Neural cell (in vitro differentiated cells): ENCODE measurements at regions not wholly inside any gene's neighbourhood (a gene's known extent, or its start where the extent isn't known, plus 50 kb on each side); places are given as distances from the start of the nearest gene placed in this dataset.

ENCODE experiments used
- H2AFZ ChIP-seq: fragments of 200-600, 300-800 bp; sonication (generic), shearing (Covaris generic); 2 replicates; pipeline ENCODE4 v1.6.0; 2014; ENCODE audit warnings: low read depth, mild to moderate bottlenecking, antibody characterized with exemption, low read length, moderate library complexity
- H3F3A ChIP-seq: fragments of 200-600 bp; shearing (Covaris generic); 2 replicates; pipeline ENCODE4 v1.6.1; 2016; ENCODE audit warnings: mild to moderate bottlenecking, moderate library complexity, mixed read lengths, antibody characterized with exemption, low read length; ENCODE audit not compliant: insufficient read depth, poor library complexity, severe bottlenecking
- H3K27ac ChIP-seq: fragments of 200-600, 300-800 bp; sonication (generic), shearing (Covaris generic); 2 replicates; pipeline ENCODE4 v1.5.1; 2014; ENCODE audit warnings: mild to moderate bottlenecking, low read length, moderate library complexity
- H3K27me3 ChIP-seq: fragments of 300-800, 200-600 bp; sonication (generic), shearing (Covaris generic); 2 replicates; pipeline ENCODE4 v1.6.0; 2014; ENCODE audit warnings: mild to moderate bottlenecking, low read depth, low read length, moderate library complexity; ENCODE audit not compliant: insufficient read depth
- H3K36me3 ChIP-seq: fragments of 300-800, 200-600 bp; sonication (generic), shearing (Covaris generic); 2 replicates; pipeline ENCODE4 v1.5.1; 2014; ENCODE audit warnings: mild to moderate bottlenecking, antibody characterized with exemption, low read length, moderate library complexity; ENCODE audit not compliant: insufficient read depth
- H3K4me2 ChIP-seq: fragments of 300-800, 200-600 bp; sonication (generic), shearing (Covaris generic); 2 replicates; pipeline ENCODE4 v1.6.0; 2014; ENCODE audit warnings: mild to moderate bottlenecking, low read length
- H3K4me3 ChIP-seq: fragments of 300-800, 200-600 bp; sonication (generic), shearing (Covaris generic); 2 replicates; pipeline ENCODE4 v1.5.1; 2014; ENCODE audit warnings: mild to moderate bottlenecking, low read length, moderate library complexity
- H3K79me2 ChIP-seq: fragments of 200-600 bp; shearing (Covaris generic); replicated peaks from 2 replicates; pipeline ENCODE4 v1.6.0; 2014; ENCODE audit warnings: mild to moderate bottlenecking, low read length, moderate library complexity; ENCODE audit not compliant: insufficient read depth
- H3K9ac ChIP-seq: fragments of 300-800, 200-600 bp; sonication (generic), shearing (Covaris generic); 2 replicates; pipeline ENCODE4 v1.6.1; 2016; ENCODE audit warnings: mild to moderate bottlenecking, low read length, mixed read lengths
- H3K9me2 ChIP-seq: fragments of 200-600 bp; shearing (Covaris generic); 2 replicates; pipeline ENCODE4 v1.6.1; 2016; ENCODE audit warnings: mild to moderate bottlenecking, low read length, mixed read lengths; ENCODE audit not compliant: insufficient read depth
- H3K9me3 ChIP-seq: fragments of 200-600, 300-800 bp; sonication (generic), shearing (Covaris generic); 2 replicates; pipeline ENCODE4 v1.6.1; 2016; ENCODE audit warnings: mild to moderate bottlenecking, mixed run types, low read length, moderate library complexity, mixed read lengths
- H4K20me1 ChIP-seq: fragments of 200-600 bp; shearing (Covaris generic); 2 replicates; pipeline ENCODE4 v1.6.1; 2016; ENCODE audit warnings: mild to moderate bottlenecking, mixed run types; ENCODE audit not compliant: insufficient read depth
- EP300 ChIP-seq: fragments of 450-650 bp; conservative IDR thresholded peaks from 2 replicates; pipeline ENCODE4 v1.6.1; 2014; ENCODE audit warnings: antibody characterized with exemption, mild to moderate bottlenecking, moderate library complexity; ENCODE audit not compliant: poor library complexity, severe bottlenecking
- EZH2 ChIP-seq: fragments of 200-600, 300-800 bp; shearing (Covaris generic), sonication (generic); IDR thresholded peaks from 2 replicates; pipeline ENCODE4 v1.6.1; 2014; ENCODE audit warnings: antibody characterized with exemption, low read length, borderline replicate concordance, mild to moderate bottlenecking; ENCODE audit not compliant: insufficient read depth, poor library complexity, severe bottlenecking
- MXI1 ChIP-seq: fragments of 450-650 bp; conservative IDR thresholded peaks from 2 replicates; pipeline ENCODE4 v1.6.1; 2014; ENCODE audit warnings: antibody characterized with exemption, mild to moderate bottlenecking; ENCODE audit not compliant: poor library complexity, severe bottlenecking
- POLR2AphosphoS5 ChIP-seq: IDR thresholded peaks from 2 replicates; pipeline ENCODE4 v1.6.1; 2012
- RAD21 ChIP-seq: fragments of 450-650 bp; conservative IDR thresholded peaks from 2 replicates; pipeline ENCODE4 v1.6.1; 2014; ENCODE audit warnings: antibody characterized with exemption, mild to moderate bottlenecking, moderate library complexity
- SMC3 ChIP-seq: fragments of 450-650 bp; conservative IDR thresholded peaks from 2 replicates; pipeline ENCODE4 v1.6.1; 2014; ENCODE audit warnings: antibody characterized with exemption, mild to moderate bottlenecking, moderate library complexity; ENCODE audit not compliant: poor library complexity
- TAF1 ChIP-seq: IDR thresholded peaks from 2 replicates; pipeline ENCODE4 v1.6.1; 2012; ENCODE audit warnings: low read depth
- TF ChIP-seq, protein P1 (sequence below): fragments of 450-650 bp; IDR thresholded peaks from 2 replicates; pipeline ENCODE4 v1.5.1; 2014; ENCODE audit warnings: antibody characterized with exemption, mild to moderate bottlenecking, moderate library complexity; ENCODE audit not compliant: poor library complexity, severe bottlenecking
- TF ChIP-seq, protein P2 (sequence below): IDR thresholded peaks from 2 replicates; pipeline ENCODE4 v1.6.1; 2012; ENCODE audit warnings: borderline replicate concordance

- no peaks in the 10 kb centered on the region for H3F3A ChIP-seq
- H4K20me1 ChIP-seq, result no peaks in the 10 kb centered on the region
- no peak overlapping the region for H3K9ac ChIP-seq
- H3K79me2 ChIP-seq, result no peaks in the 10 kb centered on the region
- TF ChIP-seq SMC3 (no peak), TAF1 (no peak), EP300 (no peak), RAD21 (no peak), MXI1 (no peak), POLR2AphosphoS5 (no peak), EZH2 (no peak)
- TF ChIP-seq, protein P1, sequence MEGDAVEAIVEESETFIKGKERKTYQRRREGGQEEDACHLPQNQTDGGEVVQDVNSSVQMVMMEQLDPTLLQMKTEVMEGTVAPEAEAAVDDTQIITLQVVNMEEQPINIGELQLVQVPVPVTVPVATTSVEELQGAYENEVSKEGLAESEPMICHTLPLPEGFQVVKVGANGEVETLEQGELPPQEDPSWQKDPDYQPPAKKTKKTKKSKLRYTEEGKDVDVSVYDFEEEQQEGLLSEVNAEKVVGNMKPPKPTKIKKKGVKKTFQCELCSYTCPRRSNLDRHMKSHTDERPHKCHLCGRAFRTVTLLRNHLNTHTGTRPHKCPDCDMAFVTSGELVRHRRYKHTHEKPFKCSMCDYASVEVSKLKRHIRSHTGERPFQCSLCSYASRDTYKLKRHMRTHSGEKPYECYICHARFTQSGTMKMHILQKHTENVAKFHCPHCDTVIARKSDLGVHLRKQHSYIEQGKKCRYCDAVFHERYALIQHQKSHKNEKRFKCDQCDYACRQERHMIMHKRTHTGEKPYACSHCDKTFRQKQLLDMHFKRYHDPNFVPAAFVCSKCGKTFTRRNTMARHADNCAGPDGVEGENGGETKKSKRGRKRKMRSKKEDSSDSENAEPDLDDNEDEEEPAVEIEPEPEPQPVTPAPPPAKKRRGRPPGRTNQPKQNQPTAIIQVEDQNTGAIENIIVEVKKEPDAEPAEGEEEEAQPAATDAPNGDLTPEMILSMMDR, result no peak
- TF ChIP-seq, protein P2, sequence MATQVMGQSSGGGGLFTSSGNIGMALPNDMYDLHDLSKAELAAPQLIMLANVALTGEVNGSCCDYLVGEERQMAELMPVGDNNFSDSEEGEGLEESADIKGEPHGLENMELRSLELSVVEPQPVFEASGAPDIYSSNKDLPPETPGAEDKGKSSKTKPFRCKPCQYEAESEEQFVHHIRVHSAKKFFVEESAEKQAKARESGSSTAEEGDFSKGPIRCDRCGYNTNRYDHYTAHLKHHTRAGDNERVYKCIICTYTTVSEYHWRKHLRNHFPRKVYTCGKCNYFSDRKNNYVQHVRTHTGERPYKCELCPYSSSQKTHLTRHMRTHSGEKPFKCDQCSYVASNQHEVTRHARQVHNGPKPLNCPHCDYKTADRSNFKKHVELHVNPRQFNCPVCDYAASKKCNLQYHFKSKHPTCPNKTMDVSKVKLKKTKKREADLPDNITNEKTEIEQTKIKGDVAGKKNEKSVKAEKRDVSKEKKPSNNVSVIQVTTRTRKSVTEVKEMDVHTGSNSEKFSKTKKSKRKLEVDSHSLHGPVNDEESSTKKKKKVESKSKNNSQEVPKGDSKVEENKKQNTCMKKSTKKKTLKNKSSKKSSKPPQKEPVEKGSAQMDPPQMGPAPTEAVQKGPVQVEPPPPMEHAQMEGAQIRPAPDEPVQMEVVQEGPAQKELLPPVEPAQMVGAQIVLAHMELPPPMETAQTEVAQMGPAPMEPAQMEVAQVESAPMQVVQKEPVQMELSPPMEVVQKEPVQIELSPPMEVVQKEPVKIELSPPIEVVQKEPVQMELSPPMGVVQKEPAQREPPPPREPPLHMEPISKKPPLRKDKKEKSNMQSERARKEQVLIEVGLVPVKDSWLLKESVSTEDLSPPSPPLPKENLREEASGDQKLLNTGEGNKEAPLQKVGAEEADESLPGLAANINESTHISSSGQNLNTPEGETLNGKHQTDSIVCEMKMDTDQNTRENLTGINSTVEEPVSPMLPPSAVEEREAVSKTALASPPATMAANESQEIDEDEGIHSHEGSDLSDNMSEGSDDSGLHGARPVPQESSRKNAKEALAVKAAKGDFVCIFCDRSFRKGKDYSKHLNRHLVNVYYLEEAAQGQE, result no peak
- no peaks in the 10 kb centered on the region for H3K9me3 ChIP-seq
- H3K27ac ChIP-seq, result no peak overlapping the region
- H3K4me2 ChIP-seq, result no peak overlapping the region
- no peaks in the 10 kb centered on the region for H3K36me3 ChIP-seq
- H2AFZ ChIP-seq, result no peak overlapping the region
- H3K9me2 ChIP-seq, result no peaks in the 10 kb centered on the region
- no peak overlapping the region for H3K4me3 ChIP-seq
- H3K27me3 ChIP-seq, result no peaks in the 10 kb centered on the region
Measured at GRCh38 chr2:18194161-18194560, 315.7 kb downstream of the KCNS3 start.

DNA sequence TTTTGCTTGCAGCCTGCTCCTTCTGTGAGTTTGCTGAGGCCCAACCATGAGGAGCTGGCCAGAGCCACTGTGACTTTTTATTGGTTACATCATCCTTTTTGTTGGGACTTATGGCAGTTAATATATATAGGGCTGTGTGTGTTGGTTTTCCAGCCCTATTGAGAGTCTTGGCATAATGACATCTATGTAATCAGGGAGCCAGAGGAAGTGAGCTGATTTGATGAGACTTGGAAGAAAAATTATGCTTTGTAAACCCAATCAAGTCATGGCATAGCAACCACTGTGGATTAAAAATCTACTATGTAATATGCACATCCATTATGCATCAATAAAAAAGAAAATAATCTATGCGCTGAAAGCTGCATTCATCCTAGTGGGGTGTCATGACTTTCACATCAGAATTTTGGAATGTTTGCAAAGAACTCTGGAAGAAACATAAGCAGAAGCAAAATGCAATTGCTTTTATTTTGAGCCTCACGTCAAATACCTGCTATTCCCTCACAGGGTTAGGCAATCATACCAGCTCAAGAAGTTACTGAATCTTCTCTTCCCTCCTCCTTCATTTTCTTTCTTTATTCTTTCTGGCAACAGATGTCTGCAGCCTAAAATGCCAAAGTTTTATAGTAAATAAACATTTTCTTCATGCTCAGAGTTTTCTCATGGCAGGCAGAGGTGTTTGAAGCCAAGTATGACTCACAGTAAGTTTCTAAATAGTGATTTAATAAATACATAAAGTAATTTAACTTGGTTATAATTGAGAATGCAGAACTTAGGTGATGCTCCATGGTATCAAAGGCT is 308.5 kb downstream of the KCNS3 start:
- no peak overlapping the region for H3K4me3 ChIP-seq
- no peak overlapping the region for H3K9ac ChIP-seq
- H3K4me2 ChIP-seq, result no peak overlapping the region
- H3K79me2 ChIP-seq, result no peaks in the 10 kb centered on the region
- no peaks in the 10 kb centered on the region for H3K36me3 ChIP-seq
- H3K27me3 ChIP-seq, result no peaks in the 10 kb centered on the region
- no peak overlapping the region for H3K27ac ChIP-seq
- H4K20me1 ChIP-seq, result no peaks in the 10 kb centered on the region
- H2AFZ ChIP-seq, result no peak overlapping the region
- H3K9me3 ChIP-seq, result no peaks in the 10 kb centered on the region
- H3K9me2 ChIP-seq, result no peaks in the 10 kb centered on the region
- H3F3A ChIP-seq, result no peaks in the 10 kb centered on the region
- TF ChIP-seq MXI1, result no peak
- no peak for TF ChIP-seq EP300
- no peak for TF ChIP-seq TAF1
- TF ChIP-seq RAD21, result no peak
- TF ChIP-seq, protein P2, result no peak
